ENCODE measurements at regions not wholly inside any gene's neighbourhood (a gene's known extent, or its start where the extent isn't known, plus 50 kb on each side); places are given as distances from the start of the nearest gene placed in this dataset.

DNA sequence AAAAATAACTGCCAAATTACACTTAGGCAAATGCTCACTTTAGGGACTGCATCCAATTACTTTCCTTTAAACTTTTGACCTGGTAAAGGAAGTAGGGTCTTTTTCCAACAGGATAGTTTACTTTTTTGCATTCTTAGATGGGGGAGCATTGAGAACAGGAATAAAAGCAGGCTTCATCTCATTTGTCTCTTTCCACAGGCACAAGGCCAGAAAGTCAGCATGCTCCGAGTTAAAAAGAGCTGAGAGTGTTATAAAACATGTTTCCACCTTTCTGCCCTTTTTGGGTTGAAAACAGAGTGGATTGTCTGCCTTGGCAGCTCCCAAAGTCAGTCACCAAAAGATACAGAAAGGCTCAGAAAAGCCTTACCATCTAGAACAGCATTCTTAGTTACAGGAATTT is 404.9 kb upstream of the ALCAM start (continued):
- TF ChIP-seq, protein P1, sequence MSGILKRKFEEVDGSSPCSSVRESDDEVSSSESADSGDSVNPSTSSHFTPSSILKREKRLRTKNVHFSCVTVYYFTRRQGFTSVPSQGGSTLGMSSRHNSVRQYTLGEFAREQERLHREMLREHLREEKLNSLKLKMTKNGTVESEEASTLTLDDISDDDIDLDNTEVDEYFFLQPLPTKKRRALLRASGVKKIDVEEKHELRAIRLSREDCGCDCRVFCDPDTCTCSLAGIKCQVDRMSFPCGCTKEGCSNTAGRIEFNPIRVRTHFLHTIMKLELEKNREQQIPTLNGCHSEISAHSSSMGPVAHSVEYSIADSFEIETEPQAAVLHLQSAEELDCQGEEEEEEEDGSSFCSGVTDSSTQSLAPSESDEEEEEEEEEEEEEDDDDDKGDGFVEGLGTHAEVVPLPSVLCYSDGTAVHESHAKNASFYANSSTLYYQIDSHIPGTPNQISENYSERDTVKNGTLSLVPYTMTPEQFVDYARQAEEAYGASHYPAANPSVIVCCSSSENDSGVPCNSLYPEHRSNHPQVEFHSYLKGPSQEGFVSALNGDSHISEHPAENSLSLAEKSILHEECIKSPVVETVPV (CRISPR knock-in tag; IDR thresholded peaks at IDR 0.05) = no peak

DNA sequence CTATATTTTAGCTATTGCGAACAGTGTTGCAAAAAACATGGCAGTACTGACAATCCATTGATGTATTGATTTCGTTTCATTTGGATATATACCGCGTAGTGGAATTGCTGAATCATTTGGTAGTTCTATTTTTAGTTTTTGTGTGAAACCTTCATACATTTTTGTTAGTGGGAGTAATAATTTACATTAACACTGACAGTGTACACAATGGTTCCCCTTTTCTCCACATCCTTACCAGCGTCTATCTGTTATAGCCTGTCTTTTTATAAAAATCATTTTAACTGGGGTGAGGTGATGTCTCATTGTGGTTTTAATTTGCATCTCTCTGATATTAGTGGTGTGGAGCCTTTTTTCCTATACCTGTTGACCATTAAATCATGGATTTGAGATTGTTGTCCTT is 392.4 kb upstream of the ALCAM start:
- no peak for ATAC-seq
- no peak for TF ChIP-seq ESRRG (CRISPR knock-in tag; IDR thresholded peaks at IDR 0.05)
- TF ChIP-seq, protein P2, sequence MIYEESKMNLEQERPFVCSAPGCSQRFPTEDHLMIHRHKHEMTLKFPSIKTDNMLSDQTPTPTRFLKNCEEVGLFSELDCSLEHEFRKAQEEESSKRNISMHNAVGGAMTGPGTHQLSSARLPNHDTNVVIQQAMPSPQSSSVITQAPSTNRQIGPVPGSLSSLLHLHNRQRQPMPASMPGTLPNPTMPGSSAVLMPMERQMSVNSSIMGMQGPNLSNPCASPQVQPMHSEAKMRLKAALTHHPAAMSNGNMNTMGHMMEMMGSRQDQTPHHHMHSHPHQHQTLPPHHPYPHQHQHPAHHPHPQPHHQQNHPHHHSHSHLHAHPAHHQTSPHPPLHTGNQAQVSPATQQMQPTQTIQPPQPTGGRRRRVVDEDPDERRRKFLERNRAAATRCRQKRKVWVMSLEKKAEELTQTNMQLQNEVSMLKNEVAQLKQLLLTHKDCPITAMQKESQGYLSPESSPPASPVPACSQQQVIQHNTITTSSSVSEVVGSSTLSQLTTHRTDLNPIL (CRISPR knock-in tag; IDR thresholded peaks at IDR 0.05; ENCODE audit: low read depth) = no peak
- no peak for TF ChIP-seq TOX (CRISPR knock-in tag; IDR thresholded peaks at IDR 0.05; ENCODE audit: borderline replicate concordance)
- no peak for TF ChIP-seq OSR1 (CRISPR knock-in tag; IDR thresholded peaks at IDR 0.05)
- TF ChIP-seq ZNF8 (CRISPR knock-in tag; IDR thresholded peaks at IDR 0.05) = no peak
- TF ChIP-seq, protein P3, sequence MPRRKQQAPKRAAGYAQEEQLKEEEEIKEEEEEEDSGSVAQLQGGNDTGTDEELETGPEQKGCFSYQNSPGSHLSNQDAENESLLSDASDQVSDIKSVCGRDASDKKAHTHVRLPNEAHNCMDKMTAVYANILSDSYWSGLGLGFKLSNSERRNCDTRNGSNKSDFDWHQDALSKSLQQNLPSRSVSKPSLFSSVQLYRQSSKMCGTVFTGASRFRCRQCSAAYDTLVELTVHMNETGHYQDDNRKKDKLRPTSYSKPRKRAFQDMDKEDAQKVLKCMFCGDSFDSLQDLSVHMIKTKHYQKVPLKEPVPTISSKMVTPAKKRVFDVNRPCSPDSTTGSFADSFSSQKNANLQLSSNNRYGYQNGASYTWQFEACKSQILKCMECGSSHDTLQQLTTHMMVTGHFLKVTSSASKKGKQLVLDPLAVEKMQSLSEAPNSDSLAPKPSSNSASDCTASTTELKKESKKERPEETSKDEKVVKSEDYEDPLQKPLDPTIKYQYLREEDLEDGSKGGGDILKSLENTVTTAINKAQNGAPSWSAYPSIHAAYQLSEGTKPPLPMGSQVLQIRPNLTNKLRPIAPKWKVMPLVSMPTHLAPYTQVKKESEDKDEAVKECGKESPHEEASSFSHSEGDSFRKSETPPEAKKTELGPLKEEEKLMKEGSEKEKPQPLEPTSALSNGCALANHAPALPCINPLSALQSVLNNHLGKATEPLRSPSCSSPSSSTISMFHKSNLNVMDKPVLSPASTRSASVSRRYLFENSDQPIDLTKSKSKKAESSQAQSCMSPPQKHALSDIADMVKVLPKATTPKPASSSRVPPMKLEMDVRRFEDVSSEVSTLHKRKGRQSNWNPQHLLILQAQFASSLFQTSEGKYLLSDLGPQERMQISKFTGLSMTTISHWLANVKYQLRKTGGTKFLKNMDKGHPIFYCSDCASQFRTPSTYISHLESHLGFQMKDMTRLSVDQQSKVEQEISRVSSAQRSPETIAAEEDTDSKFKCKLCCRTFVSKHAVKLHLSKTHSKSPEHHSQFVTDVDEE (CRISPR knock-in tag; IDR thresholded peaks at IDR 0.05) = no peak
- no peak for TF ChIP-seq GLIS3 (CRISPR knock-in tag; IDR thresholded peaks at IDR 0.05)
- no peak for TF ChIP-seq SNAI2 (CRISPR knock-in tag; IDR thresholded peaks at IDR 0.05)
- TF ChIP-seq PATZ1 (CRISPR knock-in tag; IDR thresholded peaks at IDR 0.05; ENCODE audit: borderline replicate concordance) = no peak
- TF ChIP-seq ZFP3 (CRISPR knock-in tag; IDR thresholded peaks at IDR 0.05) = no peak
- no peak for TF ChIP-seq ZNF565 (CRISPR knock-in tag; conservative IDR thresholded peaks at IDR 0.05; ENCODE audit: low read depth)
- no peak for TF ChIP-seq TCF4 (CRISPR knock-in tag; IDR thresholded peaks at IDR 0.05; ENCODE audit: borderline replicate concordance)
- TF ChIP-seq, protein P1 (CRISPR knock-in tag; IDR thresholded peaks at IDR 0.05) = no peak
- TF ChIP-seq ARNTL (CRISPR knock-in tag; IDR thresholded peaks at IDR 0.05; ENCODE audit: borderline replicate concordance, low read depth) = no peak
- TF ChIP-seq RARB (CRISPR knock-in tag; IDR thresholded peaks at IDR 0.05) = no peak
- no peak for TF ChIP-seq ZNF70 (CRISPR knock-in tag; IDR thresholded peaks at IDR 0.05)
- TF ChIP-seq PPARA (CRISPR knock-in tag; IDR thresholded peaks at IDR 0.05; ENCODE audit: borderline replicate concordance) = no peak
- TF ChIP-seq, protein P4, sequence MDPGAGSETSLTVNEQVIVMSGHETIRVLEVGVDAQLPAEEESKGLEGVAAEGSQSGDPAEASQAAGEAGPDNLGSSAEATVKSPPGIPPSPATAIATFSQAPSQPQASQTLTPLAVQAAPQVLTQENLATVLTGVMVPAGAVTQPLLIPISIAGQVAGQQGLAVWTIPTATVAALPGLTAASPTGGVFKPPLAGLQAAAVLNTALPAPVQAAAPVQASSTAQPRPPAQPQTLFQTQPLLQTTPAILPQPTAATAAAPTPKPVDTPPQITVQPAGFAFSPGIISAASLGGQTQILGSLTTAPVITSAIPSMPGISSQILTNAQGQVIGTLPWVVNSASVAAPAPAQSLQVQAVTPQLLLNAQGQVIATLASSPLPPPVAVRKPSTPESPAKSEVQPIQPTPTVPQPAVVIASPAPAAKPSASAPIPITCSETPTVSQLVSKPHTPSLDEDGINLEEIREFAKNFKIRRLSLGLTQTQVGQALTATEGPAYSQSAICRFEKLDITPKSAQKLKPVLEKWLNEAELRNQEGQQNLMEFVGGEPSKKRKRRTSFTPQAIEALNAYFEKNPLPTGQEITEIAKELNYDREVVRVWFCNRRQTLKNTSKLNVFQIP (CRISPR knock-in tag; IDR thresholded peaks at IDR 0.05; ENCODE audit: borderline replicate concordance, low read depth) = no peak
- TF ChIP-seq ISL1 (CRISPR knock-in tag; IDR thresholded peaks at IDR 0.05) = no peak
- no peak for TF ChIP-seq ZC3H10 (CRISPR knock-in tag; IDR thresholded peaks at IDR 0.05)

- no peak for ATAC-seq
- no peak for TF ChIP-seq BACH2 (CRISPR knock-in tag; IDR thresholded peaks at IDR 0.05; ENCODE audit: borderline replicate concordance)
- TF ChIP-seq, protein P3 (CRISPR knock-in tag; IDR thresholded peaks at IDR 0.05) = no peak
- TF ChIP-seq CSDC2 (CRISPR knock-in tag; IDR thresholded peaks at IDR 0.05) = no peak
- no peak for TF ChIP-seq ZNF8 (CRISPR knock-in tag; IDR thresholded peaks at IDR 0.05)
- TF ChIP-seq ZFP3 (CRISPR knock-in tag; IDR thresholded peaks at IDR 0.05) = no peak
- no peak for TF ChIP-seq ZFP30 (CRISPR knock-in tag; IDR thresholded peaks at IDR 0.05)
- TF ChIP-seq, protein P2 (CRISPR knock-in tag; IDR thresholded peaks at IDR 0.05; ENCODE audit: low read depth) = no peak
- TF ChIP-seq ZNF565 (CRISPR knock-in tag; conservative IDR thresholded peaks at IDR 0.05; ENCODE audit: low read depth) = no peak
- no peak for TF ChIP-seq TCF4 (CRISPR knock-in tag; IDR thresholded peaks at IDR 0.05; ENCODE audit: borderline replicate concordance)
- no peak for TF ChIP-seq TOX (CRISPR knock-in tag; IDR thresholded peaks at IDR 0.05; ENCODE audit: borderline replicate concordance)
- TF ChIP-seq ZNF70 (CRISPR knock-in tag; IDR thresholded peaks at IDR 0.05) = no peak
Measured at GRCh38 chr3:104977719-104978118, 389.0 kb upstream of the ALCAM start.
